Spinal cord (tissue), 9 donors: ENCODE measurements at regions not wholly inside any gene's neighbourhood (a gene's known extent, or its start where the extent isn't known, plus 50 kb on each side); places are given as distances from the start of the nearest gene placed in this dataset.

Experiments used
- DNase-seq, 6 donors: peaks; one replicate each; pipeline versions ENCODE4 v3.0.0 to v3.0.0-alpha.2; 2013 to 2015; ENCODE audit warnings: low spot score in 6 of 6, low read depth in 4 of 6
- H3K27ac ChIP-seq: one replicate; pipeline ENCODE4 v1.5.1; 2013; ENCODE audit warnings: low read depth, low read length, control low read depth
- H3K27me3 ChIP-seq: one replicate; pipeline ENCODE4 v1.6.1; 2013; ENCODE audit warnings: low read length; ENCODE audit not compliant: control insufficient read depth, insufficient read depth
- H3K36me3 ChIP-seq: one replicate; pipeline ENCODE4 v1.6.1; 2013; ENCODE audit warnings: low read length; ENCODE audit not compliant: control insufficient read depth, insufficient read depth
- H3K4me1 ChIP-seq: one replicate; pipeline ENCODE4 v1.6.1; 2013; ENCODE audit warnings: low read length; ENCODE audit not compliant: control insufficient read depth, insufficient read depth
- H3K4me3 ChIP-seq: one replicate; pipeline ENCODE4 v1.5.1; 2013; ENCODE audit warnings: low read depth, low read length, control low read depth
- H3K9me3 ChIP-seq: one replicate; pipeline ENCODE4 v1.6.1; 2013; ENCODE audit warnings: low read length; ENCODE audit not compliant: control insufficient read depth, insufficient read depth
- WGBS: methylation state at CpG from one replicate; pipeline ENCODE4 v1.1.5; 2013; ENCODE audit warnings: missing lambda C conversion rate; ENCODE audit not compliant: insufficient coverage; 5-methylcytosine and 5-hydroxymethylcytosine counted together
- donor health status: healthy.

GRCh38 chr4:161247831-161248230 is 916.0 kb downstream of the FSTL5 start:
- no CpG with 5 or more reads among the region's 1 CpG for WGBS
- no peak for DNase-seq
- Histone ChIP-seq H3K4me1 (no peaks in the 10 kb centered on the region), H3K9me3 (peaks cover 5% of the 10 kb centered on the region), H3K27ac (no peak overlapping the region), H3K27me3 (no peaks in the 10 kb centered on the region), H3K4me3 (no peak overlapping the region), H3K36me3 (no peaks in the 10 kb centered on the region)

GRCh38 chr4:161238033-161238432 is 925.8 kb downstream of the FSTL5 start:
- H3K9me3 ChIP-seq: no peaks in the 10 kb centered on the region
- DNase-seq: no peak
- no peaks in the 10 kb centered on the region for H3K4me1 ChIP-seq
- H3K27ac ChIP-seq: no peak overlapping the region
- H3K4me3 ChIP-seq: no peak overlapping the region
- no peaks in the 10 kb centered on the region for H3K27me3 ChIP-seq
- no CpG with 5 or more reads among the region's 3 CpGs for WGBS
- H3K36me3 ChIP-seq: no peaks in the 10 kb centered on the region

- H3K27me3 ChIP-seq: no peaks in the 10 kb centered on the region
- H3K27ac ChIP-seq: no peak overlapping the region
- no peaks in the 10 kb centered on the region for H3K9me3 ChIP-seq
- H3K4me1 ChIP-seq: no peaks in the 10 kb centered on the region
- no peak for DNase-seq
- H3K4me3 ChIP-seq: no peak overlapping the region
- WGBS: no CpG with 5 or more reads among the region's 4 CpGs
- no peaks in the 10 kb centered on the region for H3K36me3 ChIP-seq
Measured at GRCh38 chr4:161237495-161237894, 926.3 kb downstream of the FSTL5 start.

- peak in 1 of 6 donors; percentile 43 for DNase-seq
- Histone ChIP-seq H3K9me3 (peaks cover 2% of the 10 kb centered on the region), H3K4me3 (no peak overlapping the region), H3K4me1 (no peaks in the 10 kb centered on the region), H3K27me3 (no peaks in the 10 kb centered on the region), H3K27ac (no peak overlapping the region), H3K36me3 (no peaks in the 10 kb centered on the region)
Measured at GRCh38 chr4:161225327-161225726, 938.5 kb downstream of the FSTL5 start.

GRCh38 chr4:161222889-161223288 is 940.9 kb downstream of the FSTL5 start:
- Histone ChIP-seq H3K36me3 (no peaks in the 10 kb centered on the region), H3K27me3 (no peaks in the 10 kb centered on the region), H3K4me3 (no peak overlapping the region), H3K27ac (no peak overlapping the region), H3K9me3 (peaks cover 2% of the 10 kb centered on the region), H3K4me1 (no peaks in the 10 kb centered on the region)
- DNase-seq: no peak
- no CpG with 5 or more reads among the region's 2 CpGs for WGBS

- WGBS: no CpG with 5 or more reads among the region's 1 CpG
- no peak overlapping the region for H3K27ac ChIP-seq
- no peaks in the 10 kb centered on the region for H3K9me3 ChIP-seq
Measured at GRCh38 chr4:161208564-161208963, 955.2 kb downstream of the FSTL5 start.

GRCh38 chr4:161206528-161207080 is 957.2 kb downstream of the FSTL5 start:
- Histone ChIP-seq H3K4me3 (no peak overlapping the region), H3K27ac (no peak overlapping the region), H3K36me3 (no peaks in the 10 kb centered on the region), H3K27me3 (no peaks in the 10 kb centered on the region), H3K9me3 (no peaks in the 10 kb centered on the region), H3K4me1 (no peaks in the 10 kb centered on the region)
- DNase-seq: peak in 1 of 6 donors; percentile 37
- 67% methylated on average over 1 of the region's 2 CpGs for WGBS

More at GRCh38 chr4:161208564-161208963, 955.2 kb downstream of the FSTL5 start:
- Histone ChIP-seq H3K27me3 (no peaks in the 10 kb centered on the region), H3K4me1 (no peaks in the 10 kb centered on the region), H3K36me3 (no peaks in the 10 kb centered on the region), H3K4me3 (no peak overlapping the region)
- peak in 2 of 6 donors; percentile 2 to 82 for DNase-seq

GRCh38 chr4:161203865-161204264 is 959.9 kb downstream of the FSTL5 start:
- Histone ChIP-seq H3K27ac (no peak overlapping the region), H3K36me3 (no peaks in the 10 kb centered on the region), H3K4me3 (no peak overlapping the region), H3K9me3 (no peaks in the 10 kb centered on the region), H3K27me3 (no peaks in the 10 kb centered on the region), H3K4me1 (no peaks in the 10 kb centered on the region)
- no peak for DNase-seq
- 84% methylated on average over 3 of the region's 3 CpGs for WGBS

GRCh38 chr4:161197912-161198311 is 965.9 kb downstream of the FSTL5 start:
- no peaks in the 10 kb centered on the region for H3K27me3 ChIP-seq
- H3K36me3 ChIP-seq: no peaks in the 10 kb centered on the region
- H3K4me1 ChIP-seq: no peaks in the 10 kb centered on the region
- H3K27ac ChIP-seq: no peak overlapping the region
- no peak for DNase-seq
- 100% methylated on average over 1 of the region's 2 CpGs for WGBS
- no peak overlapping the region for H3K4me3 ChIP-seq
- no peaks in the 10 kb centered on the region for H3K9me3 ChIP-seq

GRCh38 chr4:161197474-161197873 is 966.3 kb downstream of the FSTL5 start:
- no peaks in the 10 kb centered on the region for H3K4me1 ChIP-seq
- no peaks in the 10 kb centered on the region for H3K27me3 ChIP-seq
- 80% methylated on average over 1 of the region's 4 CpGs for WGBS
- H3K9me3 ChIP-seq: no peaks in the 10 kb centered on the region
- no peak overlapping the region for H3K4me3 ChIP-seq
- no peaks in the 10 kb centered on the region for H3K36me3 ChIP-seq
- no peak for DNase-seq
- H3K27ac ChIP-seq: no peak overlapping the region
